A673 (cell line): ENCODE measurements at regions not wholly inside any gene's neighbourhood (a gene's known extent, or its start where the extent isn't known, plus 50 kb on each side); places are given as distances from the start of the nearest gene placed in this dataset.

ENCODE experiments used
- BruUV-seq: library from RNA; stranded (reverse); fragments of 400-500 nt; replicated peaks from 2 replicates; lab custom pipeline; 2021; lab: Mats Ljungman, UMichigan
- CTCF ChIA-PET: fragments of 300-600 bp; sonication (Branson Sonifier 250); formaldehyde crosslinking; loops from one replicate; lab custom pipeline; 2022; ENCODE audit warnings: antibody characterized with exemption; lab: Charles Lee
- POLR2A ChIA-PET: fragments of 300-600 bp; sonication (Branson Sonifier 250); formaldehyde crosslinking; loops from one replicate; lab custom pipeline; 2022; ENCODE audit warnings: antibody characterized with exemption; ENCODE audit not compliant: low non-redundant PET; lab: Charles Lee
- DNase-seq: peaks from one replicate; pipeline ENCODE4 v3.0.0-alpha.2; 2015; ENCODE audit warnings: low spot score
- H3K27ac ChIP-seq: fragments of 200-600 bp; sonication (generic); 2 replicates; pipeline ENCODE4 v1.5.1; 2016; ENCODE audit warnings: mixed run types, low read depth, mild to moderate bottlenecking, mixed read lengths, antibody characterized with exemption, low read length; ENCODE audit not compliant: poor library complexity, severe bottlenecking
- H3K27me3 ChIP-seq: fragments of 200-600 bp; sonication (generic); replicated peaks from 2 replicates; pipeline ENCODE4 v1.6.1; 2017; ENCODE audit warnings: mixed run types, low read depth, mild to moderate bottlenecking, mixed read lengths, antibody characterized with exemption, low read length; ENCODE audit not compliant: insufficient read depth, poor library complexity
- H3K36me3 ChIP-seq: fragments of 200-600 bp; sonication (generic); 2 replicates; pipeline ENCODE4 v1.6.1; 2016; ENCODE audit warnings: mixed run types, mild to moderate bottlenecking, mixed read lengths, antibody characterized with exemption, low read length; ENCODE audit not compliant: insufficient read depth, poor library complexity, severe bottlenecking
- H3K4me1 ChIP-seq: fragments of 200-600 bp; sonication (generic); 2 replicates; pipeline ENCODE4 v1.6.1; 2017; ENCODE audit warnings: mixed run types, mild to moderate bottlenecking, mixed read lengths, antibody characterized with exemption, low read length; ENCODE audit not compliant: insufficient read depth, poor library complexity, severe bottlenecking
- H3K4me3 ChIP-seq: fragments of 200-600 bp; sonication (generic); 2 replicates; pipeline ENCODE4 v1.5.1; 2016; ENCODE audit warnings: low read depth, mixed run types, mild to moderate bottlenecking, mixed read lengths, low read length; ENCODE audit not compliant: poor library complexity, severe bottlenecking
- H3K9me3 ChIP-seq: fragments of 200-600 bp; sonication (generic); 2 replicates; pipeline ENCODE4 v1.6.1; 2016; ENCODE audit warnings: mixed run types, low read depth, mild to moderate bottlenecking, mixed read lengths, antibody characterized with exemption, low read length; ENCODE audit not compliant: poor library complexity, severe bottlenecking
- EZH2 ChIP-seq: fragments of 200-600 bp; sonication (generic); IDR thresholded peaks from 2 replicates; pipeline ENCODE4 v1.6.1; 2017; ENCODE audit warnings: borderline replicate concordance, low read depth, mild to moderate bottlenecking, mixed read lengths, antibody characterized with exemption, low read length; ENCODE audit not compliant: poor library complexity, severe bottlenecking
- intact Hi-C: fragments of 100-400 bp; cut with micrococcal nuclease; formaldehyde crosslinking; loops from one replicate; pipeline ENCODE4 v1.10.0; 2022; ENCODE audit not compliant: unreplicated experiment
- TF ChIP-seq, protein P1 (sequence below): fragments of 300-800, 200-600 bp; sonication (generic); conservative IDR thresholded peaks from 2 replicates; pipeline ENCODE4 v1.5.1; 2017; ENCODE audit warnings: low read depth, mild to moderate bottlenecking, antibody characterized with exemption, low read length, moderate library complexity, mixed read lengths

- no peak for DNase-seq
- H3K27ac ChIP-seq = no peak overlapping the region
- intact Hi-C loops = no loop called here
- H3K9me3 ChIP-seq = no peaks in the 10 kb centered on the region
- ChIA-PET POLR2A (no interaction called here), CTCF (no interaction called here)
- H3K36me3 ChIP-seq = no peaks in the 10 kb centered on the region
- no TSS peak for BruUV-seq
- TF ChIP-seq EZH2 = no peak
- TF ChIP-seq, protein P1, sequence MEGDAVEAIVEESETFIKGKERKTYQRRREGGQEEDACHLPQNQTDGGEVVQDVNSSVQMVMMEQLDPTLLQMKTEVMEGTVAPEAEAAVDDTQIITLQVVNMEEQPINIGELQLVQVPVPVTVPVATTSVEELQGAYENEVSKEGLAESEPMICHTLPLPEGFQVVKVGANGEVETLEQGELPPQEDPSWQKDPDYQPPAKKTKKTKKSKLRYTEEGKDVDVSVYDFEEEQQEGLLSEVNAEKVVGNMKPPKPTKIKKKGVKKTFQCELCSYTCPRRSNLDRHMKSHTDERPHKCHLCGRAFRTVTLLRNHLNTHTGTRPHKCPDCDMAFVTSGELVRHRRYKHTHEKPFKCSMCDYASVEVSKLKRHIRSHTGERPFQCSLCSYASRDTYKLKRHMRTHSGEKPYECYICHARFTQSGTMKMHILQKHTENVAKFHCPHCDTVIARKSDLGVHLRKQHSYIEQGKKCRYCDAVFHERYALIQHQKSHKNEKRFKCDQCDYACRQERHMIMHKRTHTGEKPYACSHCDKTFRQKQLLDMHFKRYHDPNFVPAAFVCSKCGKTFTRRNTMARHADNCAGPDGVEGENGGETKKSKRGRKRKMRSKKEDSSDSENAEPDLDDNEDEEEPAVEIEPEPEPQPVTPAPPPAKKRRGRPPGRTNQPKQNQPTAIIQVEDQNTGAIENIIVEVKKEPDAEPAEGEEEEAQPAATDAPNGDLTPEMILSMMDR = no peak
- H3K4me3 ChIP-seq = no peak overlapping the region
- H3K4me1 ChIP-seq = peaks cover 45% of the 10 kb centered on the region
- H3K27me3 ChIP-seq = no peaks in the 10 kb centered on the region
Measured at GRCh38 chr1:29860681-29861080, 624.4 kb downstream of the PTPRU start.

DNA sequence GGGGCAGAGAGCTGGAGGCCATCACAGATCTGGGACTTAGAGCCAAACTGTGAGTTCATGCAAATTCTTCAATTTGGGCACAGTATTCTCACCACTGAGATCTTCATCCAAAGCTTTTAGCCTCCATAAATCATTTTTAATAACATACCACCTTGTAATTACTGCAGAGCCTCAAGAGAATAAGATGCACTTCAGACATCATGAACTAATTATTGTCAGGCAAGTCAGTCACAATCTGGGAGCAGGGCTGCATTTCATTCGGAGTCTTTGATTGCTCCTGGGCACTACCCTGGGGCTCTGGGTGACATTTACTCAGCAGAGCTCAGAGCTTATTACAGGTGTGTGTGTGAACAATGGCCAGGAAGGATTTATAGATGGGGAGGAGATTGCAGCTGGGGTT is 623.7 kb downstream of the PTPRU start:
- POLR2A ChIA-PET = no interaction called here
- intact Hi-C loops = no loop called here
- no TSS peak for BruUV-seq
- Histone ChIP-seq H3K36me3 (no peaks in the 10 kb centered on the region), H3K27me3 (no peaks in the 10 kb centered on the region), H3K9me3 (no peaks in the 10 kb centered on the region), H3K4me1 (peaks cover 52% of the 10 kb centered on the region), H3K4me3 (no peak overlapping the region), H3K27ac (peak overlapping the region; percentile 84)
- CTCF ChIA-PET = no interaction called here
- peak; percentile 40 for DNase-seq
- TF ChIP-seq, protein P1 = no peak
- no peak for TF ChIP-seq EZH2

- no peak for DNase-seq
- Histone ChIP-seq H3K27ac (peak overlapping the region; percentile 84), H3K4me3 (no peak overlapping the region), H3K9me3 (no peaks in the 10 kb centered on the region), H3K4me1 (peaks cover 54% of the 10 kb centered on the region), H3K27me3 (no peaks in the 10 kb centered on the region), H3K36me3 (no peaks in the 10 kb centered on the region)
- ChIA-PET CTCF (no interaction called here), POLR2A (no interaction called here)
- BruUV-seq = no TSS peak
- intact Hi-C loops = loop anchor here (10.0 kb wide), 1 partner anchor 396 kb away; no protein-coding TSS in a partner anchor
- no peak for TF ChIP-seq EZH2
- TF ChIP-seq, protein P1 = no peak
Measured at GRCh38 chr1:29859126-29859525, 622.8 kb downstream of the PTPRU start.
